WERI-Rb-1 (cell line): ENCODE measurements at regions not wholly inside any gene's neighbourhood (a gene's known extent, or its start where the extent isn't known, plus 50 kb on each side); places are given as distances from the start of the nearest gene placed in this dataset.

ENCODE experiments used
- DNase-seq: peaks from one replicate; pipeline ENCODE4 v3.0.0-alpha.2; 2020
- H3K27ac ChIP-seq: fragments of 250-450 bp; sonication (Bioruptor Pico); 2 replicates; pipeline ENCODE4 v1.5.1; 2020; ENCODE audit warnings: mild to moderate bottlenecking, moderate library complexity
- H3K27me3 ChIP-seq: fragments of 250-450 bp; sonication (Bioruptor Pico); 2 replicates; pipeline ENCODE4 v1.5.1; 2021; ENCODE audit warnings: mild to moderate bottlenecking, low read depth, moderate library complexity; ENCODE audit not compliant: insufficient read depth, severe bottlenecking
- H3K36me3 ChIP-seq: fragments of 250-450 bp; sonication (Bioruptor Pico); 2 replicates; pipeline ENCODE4 v1.5.1; 2020; ENCODE audit warnings: mild to moderate bottlenecking, moderate library complexity
- H3K4me3 ChIP-seq: 2 replicates; pipeline ENCODE4 v1.5.1; 2011; ENCODE audit warnings: low read depth, mild to moderate bottlenecking, control low read depth, low read length
- H3K9me3 ChIP-seq: fragments of 250-450 bp; sonication (Bioruptor Pico); 2 replicates; pipeline ENCODE4 v1.5.1; 2021; ENCODE audit warnings: mild to moderate bottlenecking, moderate library complexity; ENCODE audit not compliant: severe bottlenecking
- TF ChIP-seq, protein P1 (sequence below): IDR thresholded peaks from 2 replicates; pipeline ENCODE4 v1.5.1; 2011; ENCODE audit warnings: low read depth, mild to moderate bottlenecking, control low read depth, inconsistent platforms, low read length

DNA sequence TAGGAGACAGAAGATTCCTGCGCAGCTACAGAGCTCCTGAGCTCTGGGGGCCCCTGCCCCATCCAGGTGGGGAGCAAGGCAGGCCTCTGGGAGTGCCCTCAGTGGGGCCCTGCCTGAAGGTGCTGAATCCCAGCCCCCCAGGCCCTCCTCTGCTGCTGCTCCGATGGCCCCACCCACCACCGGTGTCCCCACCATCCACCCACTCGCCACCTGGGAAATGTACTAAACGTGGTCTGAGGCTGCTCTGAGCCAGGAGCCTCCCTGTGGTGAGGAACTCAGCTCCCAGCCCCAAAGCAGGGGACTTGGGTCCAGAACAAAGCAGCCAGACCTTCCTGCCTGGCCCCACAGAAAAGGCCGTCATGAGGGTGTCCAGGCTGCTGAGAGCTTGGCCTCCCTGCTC lies 289.4 kb downstream of the CTTN start:
- no peak overlapping the region for H3K27ac ChIP-seq
- TF ChIP-seq, protein P1, sequence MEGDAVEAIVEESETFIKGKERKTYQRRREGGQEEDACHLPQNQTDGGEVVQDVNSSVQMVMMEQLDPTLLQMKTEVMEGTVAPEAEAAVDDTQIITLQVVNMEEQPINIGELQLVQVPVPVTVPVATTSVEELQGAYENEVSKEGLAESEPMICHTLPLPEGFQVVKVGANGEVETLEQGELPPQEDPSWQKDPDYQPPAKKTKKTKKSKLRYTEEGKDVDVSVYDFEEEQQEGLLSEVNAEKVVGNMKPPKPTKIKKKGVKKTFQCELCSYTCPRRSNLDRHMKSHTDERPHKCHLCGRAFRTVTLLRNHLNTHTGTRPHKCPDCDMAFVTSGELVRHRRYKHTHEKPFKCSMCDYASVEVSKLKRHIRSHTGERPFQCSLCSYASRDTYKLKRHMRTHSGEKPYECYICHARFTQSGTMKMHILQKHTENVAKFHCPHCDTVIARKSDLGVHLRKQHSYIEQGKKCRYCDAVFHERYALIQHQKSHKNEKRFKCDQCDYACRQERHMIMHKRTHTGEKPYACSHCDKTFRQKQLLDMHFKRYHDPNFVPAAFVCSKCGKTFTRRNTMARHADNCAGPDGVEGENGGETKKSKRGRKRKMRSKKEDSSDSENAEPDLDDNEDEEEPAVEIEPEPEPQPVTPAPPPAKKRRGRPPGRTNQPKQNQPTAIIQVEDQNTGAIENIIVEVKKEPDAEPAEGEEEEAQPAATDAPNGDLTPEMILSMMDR, result no peak
- no peaks in the 10 kb centered on the region for H3K36me3 ChIP-seq

DNA sequence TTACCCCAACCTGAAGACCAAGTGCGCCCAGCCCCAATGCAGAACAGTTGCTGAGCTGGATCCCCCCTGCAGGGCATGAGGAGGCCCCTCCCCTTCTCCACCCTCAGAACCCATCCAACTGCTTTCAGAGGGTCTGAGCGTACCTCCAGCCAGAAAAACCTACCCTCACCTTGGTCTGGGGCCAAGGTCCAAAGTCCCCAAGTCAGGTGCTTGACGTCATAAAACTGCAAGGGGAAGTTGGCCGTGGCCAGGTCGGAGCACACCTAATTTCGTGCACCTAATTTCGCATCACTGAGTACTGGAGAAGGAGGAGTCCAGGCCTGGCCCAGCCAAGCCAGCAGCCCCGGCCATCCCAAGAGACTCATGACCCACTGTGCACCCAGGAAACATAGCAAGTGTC lies 289.8 kb downstream of the CTTN start:
- DNase-seq, result no peak
- H3K27ac ChIP-seq, result no peak overlapping the region
- no peaks in the 10 kb centered on the region for H3K9me3 ChIP-seq
- no peak overlapping the region for H3K4me3 ChIP-seq
- no peaks in the 10 kb centered on the region for H3K36me3 ChIP-seq
- no peaks in the 10 kb centered on the region for H3K27me3 ChIP-seq
- TF ChIP-seq, protein P1, result no peak

More for the DNA sequence above, 289.4 kb downstream of the CTTN start:
- Histone ChIP-seq H3K4me3 (no peak overlapping the region), H3K9me3 (no peaks in the 10 kb centered on the region), H3K27me3 (no peaks in the 10 kb centered on the region)
- no peak for DNase-seq

DNA sequence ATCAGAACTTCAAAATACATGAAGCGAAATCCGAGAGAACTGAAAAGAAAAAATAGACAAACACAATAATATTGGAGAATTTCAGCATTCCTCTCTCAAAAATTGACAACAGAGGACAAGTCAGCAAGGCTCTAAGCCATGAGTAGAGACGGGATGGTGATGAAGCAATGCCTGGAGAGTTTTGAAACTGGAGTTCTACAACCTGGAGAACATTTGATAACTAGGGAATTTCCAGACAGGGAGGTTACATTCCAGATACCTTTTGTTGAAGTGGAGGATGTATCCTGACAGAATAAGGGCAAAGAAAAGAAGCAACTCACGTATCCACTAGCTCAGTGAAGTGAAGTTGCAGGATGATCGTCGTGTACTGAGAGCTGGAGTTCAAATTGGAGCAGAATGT lies 291.4 kb downstream of the CTTN start:
- Histone ChIP-seq H3K27ac (no peak overlapping the region), H3K27me3 (no peaks in the 10 kb centered on the region), H3K36me3 (no peaks in the 10 kb centered on the region), H3K4me3 (no peak overlapping the region), H3K9me3 (no peaks in the 10 kb centered on the region)
- no peak for DNase-seq
- TF ChIP-seq, protein P1, result no peak

DNA sequence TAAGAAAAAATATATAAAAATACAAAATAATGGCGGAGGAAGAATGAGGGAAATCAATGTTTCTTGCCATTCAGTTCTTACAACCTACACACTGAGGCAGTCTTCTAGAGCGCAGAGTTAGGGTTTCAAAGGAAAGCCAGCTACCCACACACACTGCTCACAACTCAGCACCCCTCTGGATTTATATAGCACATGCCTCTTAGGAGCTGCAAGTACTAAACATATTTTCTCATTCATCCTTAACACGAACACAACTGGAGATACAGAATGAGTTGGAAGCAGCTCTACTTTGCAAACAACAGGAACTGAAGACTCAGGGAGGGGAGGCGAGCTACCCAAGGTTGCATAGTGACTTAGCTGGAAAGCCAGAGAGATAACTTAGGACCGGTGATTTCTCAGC lies 293.8 kb downstream of the CTTN start:
- Histone ChIP-seq H3K4me3 (no peak overlapping the region), H3K27me3 (no peaks in the 10 kb centered on the region), H3K9me3 (no peaks in the 10 kb centered on the region), H3K36me3 (no peaks in the 10 kb centered on the region), H3K27ac (no peak overlapping the region)
- DNase-seq, result no peak
- TF ChIP-seq, protein P1, result no peak

DNA sequence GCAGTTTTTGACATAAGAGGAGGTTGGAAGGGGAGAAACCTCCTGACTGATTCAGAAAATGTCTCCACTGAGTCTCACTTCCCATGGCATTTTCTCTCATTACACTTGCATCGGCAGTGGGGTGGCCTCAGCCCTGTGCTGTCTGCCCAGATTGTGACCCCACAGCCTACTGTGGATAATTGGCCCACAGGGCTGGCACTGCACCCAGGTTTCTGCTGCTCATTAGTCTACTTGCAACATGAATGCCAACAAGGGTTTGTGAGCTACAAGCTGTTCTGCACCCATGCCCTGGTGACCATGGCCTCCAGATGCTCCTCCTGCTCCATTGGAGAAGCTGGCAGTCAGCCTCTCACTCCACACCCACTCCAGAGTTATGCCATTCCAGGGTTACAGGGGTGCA lies 296.0 kb downstream of the CTTN start:
- H3K27ac ChIP-seq, result no peak overlapping the region
- H3K27me3 ChIP-seq, result no peaks in the 10 kb centered on the region
- DNase-seq, result no peak
- TF ChIP-seq, protein P1, result no peak
- no peaks in the 10 kb centered on the region for H3K36me3 ChIP-seq
- no peak overlapping the region for H3K4me3 ChIP-seq
- H3K9me3 ChIP-seq, result no peaks in the 10 kb centered on the region
